ENCODE measurements at regions not wholly inside any gene's neighbourhood (a gene's known extent, or its start where the extent isn't known, plus 50 kb on each side); places are given as distances from the start of the nearest gene placed in this dataset.
A peak's percentile ranks its signal among the peaks of the same experiment; 100 is the strongest.

DNA sequence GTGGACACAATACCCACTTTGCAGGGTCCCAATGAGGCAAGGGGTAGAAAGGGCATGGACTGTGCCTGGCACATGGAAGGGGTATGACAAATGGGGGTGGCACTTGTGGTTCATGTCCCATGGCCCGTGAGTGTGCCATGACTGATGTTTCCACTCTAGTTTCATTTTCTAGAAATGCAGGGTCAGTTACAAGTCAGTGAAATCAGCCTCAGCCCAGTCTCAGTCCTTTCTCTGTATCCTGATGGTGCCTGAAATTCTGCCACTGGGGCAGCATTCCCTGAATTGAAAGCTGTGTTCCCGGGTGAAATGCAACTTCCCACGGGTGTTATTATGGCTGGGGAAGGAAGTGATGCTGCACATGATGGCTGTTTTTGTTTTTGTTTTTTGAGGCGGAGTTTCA lies 110.8 kb upstream of the ZBTB40 start:
- POLR2A ChIA-PET (ENCODE audit: partially characterized antibody), result interaction anchor here (1.2 kb wide), 1 partner anchor 20 kb away, joined by 3 read pairs; no protein-coding TSS in a partner anchor
- H3K27me3 ChIP-seq (replicated peaks in 1 of 4; ENCODE audit: control insufficient read depth in 3 of 4, extremely low read depth in 1 of 4, insufficient read depth in 3 of 4, low read length in 3 of 4), result no peaks in the 10 kb centered on the region; a peak in 3 of 7 replicates
- no peak for DNase-seq (ENCODE audit: low read depth in 1 of 2, low spot score in 2 of 2)
- H4K5ac ChIP-seq (ENCODE audit: insufficient read length, low read depth, low read length), result no peak overlapping the region
- no peak for FAIRE-seq
- H2BK5ac ChIP-seq (ENCODE audit: low read depth, low read length), result no peak overlapping the region
- H2BK20ac ChIP-seq (ENCODE audit: low read length), result no peak overlapping the region
- CTCF ChIA-PET (ENCODE audit: partially characterized antibody), result interaction anchor here (0.5 to 1.0 kb wide), 3 partner anchors 9 to 158 kb away, joined by 3 read pairs; no protein-coding TSS in a partner anchor
- H2AK5ac ChIP-seq (ENCODE audit: low read depth, low read length), result 0 out of 2 replicates have a peak overlapping the region, but pooled peaks have one; percentile 53
- H4K8ac ChIP-seq (ENCODE audit: extremely low read depth, insufficient read depth, low read length), result no peak overlapping the region
- no peak overlapping the region for H2AFZ ChIP-seq (ENCODE audit: low read length)
- H3K23me2 ChIP-seq (ENCODE audit: low read depth, low read length), result peaks cover 14% of the 10 kb centered on the region; the same call in 1 of the 2 replicates
- H3K4me3 ChIP-seq (ENCODE audit: extremely low read depth in 1 of 4, insufficient read depth in 2 of 4, low read depth in 3 of 4, low read length in 4 of 4), result no peak overlapping the region
- H3K9me3 ChIP-seq (ENCODE audit: insufficient read depth in 2 of 2, low read depth in 1 of 2, low read length in 1 of 2), result no peaks in the 10 kb centered on the region
- no peak overlapping the region for H3K18ac ChIP-seq (ENCODE audit: extremely low read depth, low read length)
- H2BK15ac ChIP-seq (ENCODE audit: low read length), result no peak overlapping the region
- 87% methylated on average over 4 of the region's 4 CpGs; no CpG with 5 or more reads in 1 of the 2 experiments for WGBS, 2 experiments (ENCODE audit: extremely low coverage in 1 of 2, insufficient coverage in 1 of 2, insufficient read length in 1 of 2, insufficient replicate concordance in 2 of 2, low coverage in 1 of 2, low lambda C conversion rate in 2 of 2, missing lambda C conversion rate in 1 of 2)
- H3K23ac ChIP-seq (ENCODE audit: insufficient read length), result no peak overlapping the region
- H3K9ac ChIP-seq (replicated peaks in 1 of 4; ENCODE audit: extremely low read depth in 1 of 4, low read depth in 3 of 4, low read length in 3 of 4), result no peak overlapping the region
- no peaks in the 10 kb centered on the region for H3K36me3 ChIP-seq (ENCODE audit: control insufficient read depth in 2 of 4, insufficient read depth in 4 of 4, low read length in 3 of 4)
- no peak overlapping the region for H4K91ac ChIP-seq (replicated peaks; ENCODE audit: insufficient read length, low read length)
- H3K27ac ChIP-seq (ENCODE audit: low read depth, low read length), result no peak overlapping the region
- no peak overlapping the region for H2BK120ac ChIP-seq (replicated peaks; ENCODE audit: low read depth, low read length)
- no peaks in the 10 kb centered on the region for H3K79me1 ChIP-seq (ENCODE audit: low read depth, low read length)
- H3K79me2 ChIP-seq (ENCODE audit: control insufficient read depth in 1 of 2, insufficient read depth in 2 of 2, low read length in 2 of 2), result no peaks in the 10 kb centered on the region
- H3K4me2 ChIP-seq (ENCODE audit: insufficient read depth in 1 of 2, low read depth in 2 of 2, low read length in 2 of 2), result no peak overlapping the region
- no peak overlapping the region for H3K4ac ChIP-seq (replicated peaks; ENCODE audit: insufficient read length, low read depth, low read length)
- H3K56ac ChIP-seq (replicated peaks; ENCODE audit: insufficient read length, low read depth, low read length), result no peak overlapping the region
- no peaks in the 10 kb centered on the region for H4K20me1 ChIP-seq (replicated peaks in 1 of 2; ENCODE audit: control insufficient read depth in 1 of 2, insufficient read depth in 2 of 2, low read length in 2 of 2)
- H3K4me1 ChIP-seq (replicated peaks in 1 of 4; ENCODE audit: control insufficient read depth in 3 of 4, insufficient read depth in 4 of 4, low read length in 3 of 4), result peaks cover 0 to 4% (median 2%) of the 10 kb centered on the region in 4 experiments; a peak in 3 of 7 replicates
- no peak overlapping the region for H2BK12ac ChIP-seq (ENCODE audit: low read depth, low read length)
- no peak overlapping the region for H3K14ac ChIP-seq (ENCODE audit: insufficient read length)
- TF ChIP-seq FOSL1 (IDR thresholded peaks at IDR 0.05; ENCODE audit: insufficient read depth, low read depth, low read length) (no peak), NANOG (IDR thresholded peaks at IDR 0.05; ENCODE audit: insufficient read depth, low read depth, low read length, poor library complexity, severe bottlenecking) (no peak), GTF2F1 (IDR thresholded peaks at IDR 0.05; ENCODE audit: borderline replicate concordance, low read depth, low read length) (no peak), TAF7 (optimal IDR thresholded peaks at IDR 0.05; ENCODE audit: borderline replicate concordance, low read depth, low read length) (no peak), BRCA1 (IDR thresholded peaks at IDR 0.05; ENCODE audit: low read depth, low read length) (no peak), JUND (IDR thresholded peaks at IDR 0.05; ENCODE audit: low read length) (no peak), CREB1 (IDR thresholded peaks at IDR 0.05) (no peak), HDAC2 (IDR thresholded peaks at IDR 0.05; ENCODE audit: borderline replicate concordance in 1 of 2, low read depth in 2 of 2, low read length in 2 of 2) (no peak), CBX5 (IDR thresholded peaks at IDR 0.05; ENCODE audit: low read depth, low read length) (no peak), MAFK (IDR thresholded peaks at IDR 0.05; ENCODE audit: low read depth, low read length) (no peak), EP300 (IDR thresholded peaks at IDR 0.05; ENCODE audit: borderline replicate concordance in 1 of 2, low read depth in 2 of 2, low read length in 2 of 2) (no peak), SIN3A (conservative IDR thresholded peaks at IDR 0.05 in 1 of 2, IDR thresholded peaks at IDR 0.05 in 1 of 2; ENCODE audit: low read depth in 1 of 2, low read length in 2 of 2) (no peak), KDM5A (IDR thresholded peaks at IDR 0.05; ENCODE audit: low read length) (no peak)

Measured in H1 (cell line).